HG03097 (cell line): ENCODE measurements at regions not wholly inside any gene's neighbourhood (a gene's known extent, or its start where the extent isn't known, plus 50 kb on each side); places are given as distances from the start of the nearest gene placed in this dataset.
"Not testable (repeated sequence)": the region's sequence is repeated elsewhere in the genome, so short reads cannot be mapped to it uniquely, and the experiment has no call there.

Source experiments
- ATAC-seq: cut with Tn5 transposase; IDR thresholded peaks from one replicate; pipeline ENCODE4 v1.9.1; 2021; ENCODE audit not compliant: unreplicated experiment, low FRiP score

- no peak for ATAC-seq
These were observed 109.5 kb upstream of the NCOR2 start for GRCh38 chr12:124676714-124677462.

GRCh38 chr12:124675881-124676713, 108.7 kb upstream of the NCOR2 start:
- no peak for ATAC-seq

GRCh38 chr12:124674937-124675336, 107.5 kb upstream of the NCOR2 start:
- no peak for ATAC-seq

DNA sequence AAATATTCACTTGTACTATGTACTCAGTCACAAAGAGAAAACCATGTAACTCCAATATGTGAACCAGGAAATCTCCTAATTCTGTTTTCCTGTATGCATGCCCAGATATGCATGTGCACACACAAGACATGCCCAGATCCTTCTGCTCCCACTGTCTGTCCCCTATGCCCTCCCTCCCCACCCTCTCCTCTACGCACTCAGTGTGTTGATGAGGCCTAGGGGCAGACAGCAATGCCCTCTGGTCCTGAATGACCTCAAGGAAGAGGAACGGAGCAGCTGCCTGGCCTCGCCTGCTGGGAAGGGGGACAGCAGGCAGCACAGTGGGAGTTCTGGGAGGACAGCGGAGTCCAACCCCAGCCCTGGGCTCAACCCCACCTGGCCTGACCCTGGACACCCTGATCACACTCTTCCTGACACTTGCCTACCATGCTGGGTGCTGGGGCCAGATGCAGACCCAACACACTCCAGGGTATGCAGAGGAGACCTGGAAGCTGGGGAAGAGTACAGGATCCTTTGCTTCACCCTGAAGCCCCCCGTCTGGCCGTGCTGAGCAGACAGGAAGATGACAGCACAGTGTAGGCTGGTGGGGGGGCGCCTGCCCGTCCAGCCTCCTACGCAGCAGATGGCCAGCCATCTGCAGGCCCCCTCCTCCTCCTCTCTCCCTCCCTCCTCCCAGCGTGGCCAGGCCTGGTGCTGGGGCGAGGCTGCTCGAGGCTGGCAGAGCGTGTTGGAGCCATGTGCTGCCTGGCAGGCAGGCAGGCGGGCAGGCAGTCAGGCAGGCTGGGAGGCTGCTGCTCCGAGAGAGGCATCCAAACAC, 106.6 kb upstream of the NCOR2 start:
- ATAC-seq: no peak

DNA sequence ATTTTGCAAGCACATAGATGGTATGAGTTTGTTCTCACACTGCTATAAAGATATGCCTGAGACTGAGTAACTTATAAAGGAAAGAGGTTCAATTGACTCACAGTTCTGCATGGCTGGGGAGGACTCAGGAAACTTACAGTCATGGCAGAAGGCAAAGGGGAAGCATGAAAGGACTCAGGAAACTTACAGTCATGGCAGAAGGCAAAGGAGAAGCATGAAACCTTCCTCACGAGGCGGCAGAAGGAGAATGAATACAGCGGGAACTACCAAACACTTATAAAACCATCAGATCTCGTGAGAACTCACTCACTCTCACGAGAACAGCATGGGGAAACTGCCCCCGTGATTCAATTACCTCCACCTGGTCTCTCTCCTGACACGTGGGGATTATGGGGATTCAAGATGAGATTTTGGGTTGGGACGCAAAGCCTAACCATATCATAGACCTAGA, 101.9 kb upstream of the NCOR2 start:
- ATAC-seq: not testable (repeated sequence)

- ATAC-seq: no peak
These were observed 101.2 kb upstream of the NCOR2 start for GRCh38 chr12:124668602-124669001.

- ATAC-seq: no peak
These were observed 100.3 kb upstream of the NCOR2 start for GRCh38 chr12:124667506-124668326.

GRCh38 chr12:124666722-124667259, 99.4 kb upstream of the NCOR2 start:
- ATAC-seq: no peak

GRCh38 chr12:124665511-124665910, 98.1 kb upstream of the NCOR2 start:
- ATAC-seq: no peak

DNA sequence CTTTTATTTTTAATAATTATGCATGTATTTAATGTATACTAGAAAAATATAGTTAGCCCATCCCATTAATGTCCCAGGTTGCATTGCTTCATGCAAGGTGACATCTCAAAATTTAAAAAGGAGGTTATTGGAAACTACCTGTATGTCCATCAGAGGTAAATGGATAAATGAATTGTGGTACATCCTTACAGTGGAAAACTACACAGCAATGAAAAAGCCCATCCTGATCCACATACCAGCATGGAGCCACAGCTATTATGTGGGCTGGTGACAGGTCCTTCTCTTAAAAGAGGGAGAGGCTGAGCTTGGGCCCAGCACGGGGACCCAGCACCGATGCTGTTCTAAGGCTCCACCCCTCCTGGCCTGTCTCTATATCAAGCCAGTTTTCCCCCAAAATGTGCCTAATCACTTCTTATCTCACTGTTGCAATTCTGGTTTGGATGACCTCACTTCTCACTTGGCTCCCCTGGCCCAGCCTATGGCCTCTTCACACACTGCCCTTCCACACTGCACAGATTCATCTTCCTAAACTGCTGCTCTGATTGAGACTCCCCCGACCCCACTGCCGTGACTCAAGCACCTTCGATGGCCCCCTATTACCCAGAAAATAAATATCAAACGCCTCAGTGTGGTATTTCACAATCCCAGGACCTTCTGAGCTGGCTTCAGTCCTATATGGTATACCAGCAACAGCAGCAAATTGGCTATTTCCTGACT, 97.1 kb upstream of the NCOR2 start:
- no peak for ATAC-seq

- no peak for ATAC-seq
These were observed 96.5 kb upstream of the NCOR2 start for GRCh38 chr12:124663771-124664366.

GRCh38 chr12:124663206-124663605, 95.8 kb upstream of the NCOR2 start:
- no peak for ATAC-seq

GRCh38 chr12:124661341-124661740, 93.9 kb upstream of the NCOR2 start:
- no peak for ATAC-seq

GRCh38 chr12:124660851-124661250, 93.4 kb upstream of the NCOR2 start:
- ATAC-seq: no peak

DNA sequence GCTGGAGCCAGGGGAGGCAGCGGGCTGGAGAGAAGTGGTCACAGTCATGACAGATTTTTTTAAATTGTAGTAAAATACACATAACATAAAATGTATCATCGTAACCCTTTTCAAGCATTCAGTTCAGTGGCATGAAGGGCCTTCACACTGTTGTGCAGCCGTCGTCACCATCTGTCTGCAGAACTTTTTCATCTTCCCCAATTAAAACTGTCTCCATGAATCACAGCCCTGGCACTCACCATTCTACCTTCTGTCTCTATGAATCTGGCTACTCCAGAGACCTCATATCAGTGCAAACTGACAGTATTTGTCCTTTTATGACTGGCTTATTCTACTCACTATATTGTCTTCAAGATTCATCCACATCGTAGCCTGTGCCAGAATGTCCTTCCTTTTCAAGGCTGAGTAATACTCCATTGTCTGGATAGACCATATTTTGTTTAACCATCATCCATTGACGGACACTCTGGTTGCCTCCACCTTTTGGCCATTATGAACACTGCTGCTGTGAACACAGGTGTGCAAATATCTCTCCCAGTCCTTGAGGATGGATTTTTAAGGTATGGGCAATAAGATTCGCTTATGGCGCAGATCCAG, 91.5 kb upstream of the NCOR2 start:
- no peak for ATAC-seq

DNA sequence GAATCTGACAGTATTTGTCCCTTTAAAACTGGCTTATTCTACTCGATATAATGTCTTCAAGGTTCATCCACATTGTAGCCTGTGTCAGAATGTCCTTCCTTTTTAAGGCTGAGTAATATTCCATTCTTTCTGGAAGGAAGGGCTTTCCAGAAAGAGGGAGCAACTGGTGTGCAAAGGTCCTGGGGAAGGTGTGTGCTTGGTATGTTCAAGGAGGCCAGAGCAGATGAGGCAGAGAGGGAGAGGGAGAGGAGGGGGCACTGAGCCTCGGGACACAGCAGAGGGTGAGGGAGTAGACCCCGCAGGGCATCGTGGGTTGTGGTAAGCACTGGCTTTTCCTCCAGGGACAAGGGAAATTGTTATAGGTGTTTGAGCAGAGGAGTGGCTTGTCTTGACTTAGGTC, 90.9 kb upstream of the NCOR2 start:
- ATAC-seq: no peak

DNA sequence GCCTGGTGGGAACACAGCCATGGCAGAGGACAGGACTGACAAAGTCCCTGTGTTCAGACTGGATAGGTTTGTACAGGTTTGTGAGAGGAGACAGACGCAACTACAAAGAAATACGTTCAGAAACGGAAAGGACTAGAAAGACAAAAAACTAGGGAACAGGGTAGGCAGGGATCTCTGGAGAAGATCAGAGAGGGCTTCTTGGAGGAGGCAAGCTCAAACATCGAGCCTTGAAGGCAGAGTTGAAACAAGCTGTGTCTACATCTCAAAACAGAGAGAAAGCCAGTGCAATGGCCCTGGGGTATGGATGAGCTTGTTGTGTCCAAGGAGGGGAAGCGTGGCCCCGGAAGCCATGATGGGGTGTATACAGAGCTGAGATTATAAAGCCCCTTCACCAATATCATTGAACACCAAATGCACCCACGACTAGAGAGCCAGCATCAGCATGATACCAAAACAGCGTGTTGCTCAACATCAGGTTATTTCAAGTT, 89.6 kb upstream of the NCOR2 start:
- no peak for ATAC-seq
